Glomerular visceral epithelial cell (primary cell): ENCODE measurements at regions not wholly inside any gene's neighbourhood (a gene's known extent, or its start where the extent isn't known, plus 50 kb on each side); places are given as distances from the start of the nearest gene placed in this dataset.
"Not testable (repeated sequence)": the region's sequence is repeated elsewhere in the genome, so short reads cannot be mapped to it uniquely, and the experiment has no call there.

Experiments used
- DNase-seq: peaks from one replicate; pipeline ENCODE4 v3.0.0-alpha.2; 2016; ENCODE audit errors: extremely low spot score

DNA sequence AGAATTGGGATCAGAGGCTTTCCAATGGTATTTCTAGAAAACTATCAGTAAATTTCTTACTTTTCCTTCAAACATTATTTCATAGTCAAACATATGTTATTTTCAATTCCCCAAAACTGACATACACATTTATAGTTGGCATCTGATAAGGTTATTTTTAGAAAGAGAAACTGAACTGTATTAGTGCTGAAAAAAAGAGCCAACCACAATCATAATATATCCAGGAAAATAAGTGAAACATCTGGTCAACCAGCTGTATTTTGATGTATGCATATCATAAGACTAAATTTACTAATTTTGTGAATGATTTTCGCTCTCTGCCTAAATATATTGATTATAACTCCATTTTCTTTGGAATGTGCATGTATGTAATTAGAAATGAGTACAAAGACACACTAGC, 554.2 kb downstream of the FLRT2 start:
- DNase-seq: no peak

DNA sequence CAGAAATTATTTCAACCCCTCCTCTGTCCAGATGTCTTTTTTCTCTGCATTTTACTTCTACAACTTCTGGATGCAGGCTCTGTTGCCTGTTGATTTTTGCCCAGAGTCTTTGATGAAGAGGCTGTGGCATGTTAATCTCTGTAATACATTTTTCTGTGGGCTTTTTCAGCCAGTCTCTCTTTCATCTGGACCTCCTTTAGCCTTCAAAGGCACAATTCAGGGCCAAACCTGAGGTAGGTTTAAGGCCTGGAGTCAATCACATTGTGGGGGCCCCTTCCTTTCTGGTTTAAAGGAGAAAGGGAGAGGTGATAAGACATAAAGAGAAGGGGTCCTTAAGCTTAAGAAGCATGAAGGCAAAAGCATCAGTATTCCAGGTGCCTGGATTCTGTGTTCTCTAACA, 553.7 kb downstream of the FLRT2 start:
- DNase-seq: no peak

DNA sequence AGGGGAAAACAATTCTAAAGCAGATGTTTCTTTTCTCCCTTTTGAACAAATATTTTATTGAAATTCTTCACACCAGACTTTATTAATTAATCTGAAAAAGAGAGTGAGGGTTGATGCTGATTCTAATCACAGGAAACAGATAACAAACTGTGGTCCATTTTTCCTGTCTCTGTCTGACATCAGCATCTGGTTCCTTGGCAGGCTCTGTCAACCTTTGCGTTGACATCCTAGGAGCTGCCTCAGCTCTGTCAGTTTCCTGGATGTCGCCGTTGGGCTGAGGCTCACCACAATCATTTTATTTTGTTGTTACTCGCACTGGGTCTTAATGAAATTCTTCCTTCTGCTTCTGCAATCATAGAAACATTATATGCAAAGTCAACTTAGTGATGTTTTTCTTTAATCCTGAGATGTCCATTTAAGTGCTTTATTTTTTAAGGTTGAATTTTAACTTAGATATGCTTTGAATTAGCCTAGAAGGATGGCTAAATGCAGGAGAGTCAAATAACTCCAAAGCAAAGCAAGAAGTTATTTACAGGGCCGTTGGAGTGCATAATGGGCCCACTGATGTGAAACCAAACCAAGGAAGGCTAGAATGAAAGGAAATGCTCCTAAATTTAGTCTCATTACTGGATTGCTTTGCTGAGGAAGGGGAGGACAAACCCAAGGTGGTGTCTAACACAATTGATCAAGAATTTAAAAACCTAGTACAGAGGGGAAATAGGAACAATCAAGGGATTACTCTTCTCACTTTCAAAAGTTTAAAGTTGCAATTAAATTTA, 542.4 kb downstream of the FLRT2 start:
- no peak for DNase-seq

DNA sequence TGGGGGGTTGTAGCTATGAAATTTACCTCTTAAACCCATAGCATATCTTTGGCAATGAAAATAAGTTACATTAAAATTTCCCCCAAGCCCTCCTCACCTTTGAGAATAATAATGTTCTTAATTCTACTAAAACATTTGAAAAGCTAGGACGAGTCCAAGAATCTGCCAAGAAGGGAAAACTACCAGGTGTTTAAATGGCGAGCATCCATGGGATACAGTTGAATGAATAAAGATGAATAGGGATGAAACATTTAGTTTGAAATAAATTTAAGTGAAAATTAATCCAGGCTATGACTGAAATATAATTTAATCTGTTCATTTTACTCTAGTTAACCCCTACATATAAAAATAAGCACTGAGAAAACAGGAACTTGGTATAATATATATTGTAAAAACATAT, 536.7 kb downstream of the FLRT2 start:
- no peak for DNase-seq

DNA sequence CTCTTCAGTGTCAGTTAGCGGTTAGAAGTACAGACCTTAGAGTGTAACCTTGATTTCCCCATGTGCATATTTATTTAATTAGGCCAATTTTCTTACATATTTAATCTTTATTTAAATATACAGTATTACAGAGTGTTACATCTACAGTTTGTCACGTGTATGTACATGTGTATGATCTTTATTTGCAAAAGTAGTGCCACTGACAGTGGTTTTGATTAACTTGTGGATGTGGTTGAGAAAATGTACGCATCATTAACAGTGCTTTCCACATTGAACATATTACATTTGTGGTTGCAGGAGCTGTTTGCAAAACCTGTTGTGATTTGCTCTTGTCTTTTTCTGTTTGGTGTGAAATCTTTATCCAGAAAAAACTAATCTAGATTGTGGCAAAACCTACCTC, 535.5 kb downstream of the FLRT2 start:
- DNase-seq: no peak

DNA sequence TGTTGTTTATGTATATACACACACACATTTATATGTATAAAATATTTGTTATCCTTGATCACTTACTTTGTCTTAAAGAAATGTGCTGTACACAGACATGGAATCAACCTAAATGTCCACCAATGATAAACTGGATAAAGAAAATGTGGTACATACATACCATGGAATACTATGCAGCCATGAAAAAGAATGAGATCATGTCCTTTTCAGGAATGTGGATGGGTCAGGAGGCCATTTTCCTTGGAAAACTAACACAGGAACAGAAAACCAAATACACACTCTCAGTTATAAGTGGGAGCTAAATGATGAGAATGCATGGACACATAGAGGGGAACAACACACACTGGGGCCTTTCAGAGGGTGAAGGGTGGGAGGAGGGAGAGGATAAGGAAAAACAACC, 534.7 kb downstream of the FLRT2 start:
- not testable (repeated sequence) for DNase-seq

DNA sequence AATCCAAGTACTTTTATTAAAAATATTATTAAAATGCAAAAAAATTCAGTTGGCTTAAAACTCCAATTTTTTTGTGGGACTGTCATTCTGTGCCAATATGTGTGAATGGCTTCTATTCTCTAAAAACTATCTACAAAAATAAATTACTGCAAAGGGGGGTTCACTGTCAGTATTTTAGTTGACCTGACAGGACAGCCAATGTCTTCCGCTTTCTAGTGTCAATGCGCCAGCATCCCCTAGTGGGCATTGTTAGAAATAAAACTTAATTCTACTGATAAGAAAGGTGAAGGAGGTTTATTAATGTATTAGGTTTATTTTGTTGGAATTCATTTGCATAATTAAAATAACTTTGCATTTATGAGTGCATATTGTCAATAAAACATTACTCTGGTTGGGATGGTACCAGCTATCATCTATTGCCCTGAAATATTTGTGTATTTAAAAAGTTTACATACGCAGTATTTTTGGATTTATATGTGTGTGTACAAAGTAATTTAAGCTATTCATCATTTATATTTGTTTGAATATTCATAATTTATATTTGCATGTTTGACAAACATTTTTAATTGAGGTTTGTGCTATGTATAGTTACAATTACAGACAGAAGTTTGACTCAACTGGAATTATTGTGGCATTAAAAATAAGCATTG, 527.2 kb downstream of the FLRT2 start:
- peak; percentile 37 for DNase-seq

DNA sequence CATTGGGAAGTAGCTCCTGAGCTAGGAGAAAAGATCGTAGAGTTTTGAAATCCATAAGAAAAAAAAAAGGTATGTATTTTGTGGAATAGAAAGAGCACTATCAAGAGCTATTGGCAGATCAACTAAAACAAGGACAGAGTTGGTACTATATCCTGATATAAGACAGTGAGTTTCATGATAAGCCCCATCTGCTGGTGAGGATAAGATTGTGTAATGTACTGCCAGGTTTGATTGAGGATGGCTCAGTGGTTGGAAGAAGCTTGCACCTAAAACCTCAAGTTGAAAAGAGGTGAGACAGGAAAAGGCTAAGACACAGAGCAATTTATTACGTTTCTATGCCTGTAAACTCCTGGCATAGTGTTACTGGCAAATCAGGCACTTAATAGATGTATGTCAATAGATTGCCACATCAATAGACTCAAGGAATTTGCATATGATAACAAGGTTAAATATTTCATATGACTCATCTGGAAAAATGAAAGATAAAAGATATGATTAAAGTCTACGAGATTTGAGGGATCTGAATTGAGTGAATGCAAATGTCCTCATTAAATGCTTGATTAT, 525.6 kb downstream of the FLRT2 start:
- DNase-seq: peak; percentile 8

DNA sequence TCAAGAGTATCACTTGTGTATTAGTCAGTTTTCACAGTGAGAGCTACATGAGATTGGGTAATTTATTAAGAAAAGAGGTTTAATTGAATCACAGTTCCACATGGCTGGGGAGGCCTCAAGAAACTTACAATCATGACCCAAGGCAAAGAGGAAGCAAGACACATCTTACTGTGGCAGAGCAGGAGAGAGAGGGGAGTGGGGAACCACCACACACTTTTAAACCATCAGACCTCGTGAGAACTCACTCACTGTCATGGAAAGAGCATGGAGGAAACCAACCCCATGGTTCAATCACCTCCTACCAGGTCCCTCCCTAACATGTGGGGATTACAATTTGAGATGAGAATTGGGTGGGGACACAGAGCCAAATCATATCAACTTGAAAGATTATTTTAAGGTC, 522.9 kb downstream of the FLRT2 start:
- no peak for DNase-seq

DNA sequence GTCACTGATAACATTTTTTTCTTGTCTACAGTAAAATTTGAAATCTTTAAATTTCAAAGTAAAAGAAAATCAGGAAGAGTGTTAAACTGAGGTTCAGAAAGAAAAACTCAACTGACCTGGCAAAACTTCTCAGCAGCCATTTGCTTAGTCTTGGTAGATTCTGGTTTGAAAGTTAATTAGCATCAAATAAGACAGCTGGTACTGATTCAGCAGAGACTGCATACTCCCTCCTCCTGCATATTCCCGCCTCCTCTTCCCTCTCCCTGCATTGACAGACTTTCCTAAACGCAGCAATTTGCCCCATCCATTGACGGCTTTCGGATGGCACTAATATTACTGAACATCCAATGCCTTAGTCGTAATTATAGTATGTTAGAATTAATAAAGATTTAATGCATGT, 520.8 kb downstream of the FLRT2 start:
- DNase-seq: no peak

DNA sequence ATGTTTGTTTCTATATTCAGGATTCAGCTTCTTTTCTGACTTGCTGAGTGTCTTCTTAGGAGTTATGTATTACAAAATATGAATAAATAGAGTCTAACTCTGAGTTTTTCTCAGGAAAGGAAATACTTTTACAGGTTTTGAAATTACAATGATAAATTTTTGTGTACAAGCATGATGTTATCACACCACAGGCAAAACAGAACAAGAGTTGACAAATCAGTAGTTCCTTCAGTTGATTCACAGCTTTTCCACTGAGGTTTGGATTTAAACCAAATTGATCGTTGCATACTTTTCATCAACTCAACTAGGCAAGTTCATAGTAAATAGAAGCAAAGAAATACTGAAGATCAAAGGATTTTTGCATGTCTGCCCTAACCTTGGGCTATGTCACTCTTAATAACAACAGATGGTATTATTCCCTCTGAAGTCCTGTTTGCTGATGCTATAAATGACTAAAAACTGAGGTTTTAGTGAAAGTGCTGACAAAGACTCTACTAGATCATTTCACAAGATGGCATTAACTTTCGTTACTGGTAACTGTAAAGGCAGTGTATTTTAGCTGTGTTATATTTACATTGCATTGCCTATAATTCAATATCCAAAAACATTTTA, 520.2 kb downstream of the FLRT2 start:
- DNase-seq: no peak

DNA sequence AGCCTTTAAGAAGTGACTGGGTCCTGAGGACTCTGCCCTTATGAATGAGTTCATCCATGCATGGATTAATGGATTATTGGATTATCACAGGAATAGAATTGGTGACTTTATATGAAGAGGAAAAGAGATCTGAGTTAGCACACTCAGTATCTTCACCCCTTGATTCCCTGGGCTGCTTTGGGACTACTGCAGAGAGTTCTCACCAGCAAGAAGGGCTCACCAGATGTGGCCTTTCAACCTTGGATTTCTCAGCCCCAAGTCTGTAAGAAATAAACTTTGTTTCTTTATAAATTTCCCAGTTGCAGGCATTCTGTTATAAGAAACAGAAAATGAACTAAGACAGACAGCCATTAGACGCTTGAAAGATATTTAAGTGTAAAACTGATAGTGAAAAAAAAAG, 509.2 kb downstream of the FLRT2 start:
- DNase-seq: no peak

DNA sequence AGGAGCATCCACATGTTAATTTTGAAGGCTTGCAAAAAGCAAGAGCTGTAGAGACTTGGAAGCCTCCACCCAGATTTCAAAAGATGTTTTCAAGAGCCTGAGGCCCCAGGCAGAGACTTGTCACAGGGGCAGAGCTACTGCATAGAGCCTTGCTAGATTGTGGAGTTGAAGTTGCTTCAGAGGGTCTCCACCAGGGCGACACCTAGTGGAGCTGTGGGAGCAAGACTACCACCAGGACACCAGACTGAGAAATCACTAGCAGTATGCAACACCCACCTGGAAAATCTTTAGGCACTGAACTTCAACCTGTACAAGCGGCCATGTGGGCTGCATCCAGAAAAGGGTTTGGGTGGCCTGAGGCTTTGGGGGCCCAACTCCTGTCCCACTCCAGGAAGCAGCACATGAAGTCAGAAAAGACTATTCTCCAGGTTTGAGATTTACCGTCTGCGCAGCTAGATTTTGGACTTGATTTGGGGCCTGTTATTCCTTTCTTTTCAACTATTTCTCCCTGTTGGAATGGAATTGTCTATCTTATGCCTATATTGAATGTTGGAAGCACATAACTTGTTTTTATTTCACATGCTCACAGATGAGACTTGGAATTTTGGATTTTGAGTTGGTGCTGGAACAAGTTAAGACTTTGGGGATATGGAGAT, 508.6 kb downstream of the FLRT2 start:
- DNase-seq: peak; percentile 23

DNA sequence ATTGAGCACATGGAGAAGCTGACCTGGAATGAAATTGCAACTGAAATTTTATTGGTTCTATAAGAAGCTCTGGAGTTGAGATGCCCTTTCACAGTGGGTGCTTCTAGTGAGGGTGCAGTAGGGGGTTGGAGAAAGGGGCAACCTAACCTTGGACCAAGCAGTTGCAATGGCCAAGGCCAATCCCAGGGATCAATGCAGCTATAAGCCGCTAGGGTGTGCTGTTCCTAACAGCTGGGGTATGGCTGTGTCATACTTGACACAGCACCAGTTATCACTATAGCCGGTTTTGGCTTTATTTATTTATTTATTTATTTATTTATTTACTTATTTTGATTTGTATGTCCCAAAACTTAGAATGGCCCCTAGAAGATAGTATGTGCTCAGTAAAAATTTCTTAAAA, 505.9 kb downstream of the FLRT2 start:
- DNase-seq: no peak

DNA sequence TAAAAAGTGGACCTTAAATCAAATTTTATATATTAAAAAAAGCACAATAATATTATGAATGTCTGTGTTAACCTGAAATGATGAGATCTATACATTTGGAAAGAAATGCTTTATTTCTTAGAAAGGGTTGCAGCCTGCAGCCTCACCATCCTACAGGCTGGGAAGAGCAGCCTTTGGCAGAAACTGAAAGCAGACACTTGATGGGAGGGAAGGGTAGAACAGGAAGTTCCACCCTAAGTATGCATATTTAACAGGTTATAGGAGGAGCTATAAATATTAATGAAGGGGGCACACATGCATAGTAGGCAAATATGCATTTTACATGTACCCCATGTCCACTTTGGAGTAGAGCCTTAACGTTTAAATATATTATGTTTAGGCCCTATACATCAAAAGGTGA, 498.0 kb downstream of the FLRT2 start:
- no peak for DNase-seq

DNA sequence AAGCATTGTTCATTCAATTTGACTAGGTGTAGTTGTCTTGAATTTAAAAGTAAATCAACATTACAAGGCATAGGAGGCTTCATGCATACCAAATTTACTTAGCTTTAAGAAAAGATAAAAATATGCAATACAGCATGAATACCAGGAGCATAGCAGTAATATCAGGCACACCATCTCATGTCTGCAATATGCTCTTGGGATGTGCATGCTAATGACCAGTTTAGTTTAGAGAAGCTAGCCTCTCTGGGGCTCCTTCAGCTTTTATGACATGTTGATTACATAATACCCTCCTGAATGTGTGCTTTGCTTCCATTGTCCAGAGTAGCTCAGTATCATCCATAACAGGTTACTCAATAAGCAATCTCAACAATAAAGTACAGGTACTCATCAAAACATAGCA, 497.2 kb downstream of the FLRT2 start:
- DNase-seq: no peak

DNA sequence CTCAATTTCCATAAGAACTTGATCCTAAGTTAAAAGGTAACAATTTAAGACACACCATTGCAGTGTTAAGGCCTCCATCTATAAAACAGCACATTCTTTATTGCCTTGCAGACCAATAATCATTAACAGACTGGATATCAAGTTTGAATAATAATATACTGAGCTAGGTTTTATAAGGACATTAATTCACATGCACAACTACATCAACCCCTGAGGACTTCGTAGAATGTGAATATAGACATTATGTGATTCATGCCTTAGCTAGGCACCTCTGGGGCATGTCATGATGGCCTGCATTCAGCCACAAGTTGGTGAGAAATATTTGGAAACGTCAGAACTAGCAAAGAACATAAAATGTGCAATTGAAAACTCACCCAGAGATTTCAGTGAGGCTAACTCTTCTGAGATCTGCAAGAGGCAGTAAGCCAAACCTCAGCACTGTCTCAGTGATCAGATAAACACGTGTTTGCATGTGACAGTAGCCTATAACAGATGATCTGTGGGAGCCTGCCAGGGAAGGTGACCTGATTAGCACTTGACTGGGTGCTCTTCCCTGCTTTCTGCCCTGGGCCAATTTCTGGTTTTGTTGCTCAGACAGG, 492.2 kb downstream of the FLRT2 start:
- peak; percentile 7 for DNase-seq

DNA sequence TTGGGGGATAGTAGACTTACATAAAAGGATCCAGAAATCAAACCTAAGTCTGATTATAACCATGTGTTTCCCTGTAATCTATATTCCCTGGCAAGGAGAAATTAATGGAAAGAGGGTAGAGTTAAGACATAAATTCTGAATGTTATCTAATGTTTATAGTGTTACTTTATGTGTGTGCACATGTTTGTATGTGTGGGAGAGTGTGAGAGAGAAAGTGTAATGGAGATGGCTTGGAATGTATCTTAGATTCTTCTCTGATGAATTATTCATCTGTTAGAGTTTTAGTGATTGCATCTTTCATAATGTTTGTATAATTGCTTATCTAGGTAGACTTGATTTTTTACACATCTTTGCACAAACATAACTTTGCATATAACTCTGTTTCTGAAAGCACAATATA, 490.9 kb downstream of the FLRT2 start:
- DNase-seq: no peak

DNA sequence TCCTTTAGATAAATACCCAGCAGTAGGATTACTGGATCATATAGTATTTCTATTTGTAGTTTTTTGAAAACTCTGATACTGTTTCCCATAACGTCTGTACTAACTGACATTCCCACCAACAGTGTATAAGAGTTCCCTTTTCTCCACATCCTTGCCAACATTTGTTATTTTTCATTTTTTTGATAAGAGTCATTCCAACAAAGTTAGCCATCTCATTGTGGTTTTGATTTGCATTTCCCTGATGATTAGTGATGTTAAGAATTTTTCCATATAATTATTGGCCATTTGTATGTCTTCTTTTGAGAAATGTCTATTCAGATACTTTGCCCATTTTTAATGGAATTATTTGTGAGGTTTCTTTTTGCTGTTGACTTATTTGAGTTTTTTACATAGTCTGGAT, 486.0 kb downstream of the FLRT2 start:
- DNase-seq: no peak

DNA sequence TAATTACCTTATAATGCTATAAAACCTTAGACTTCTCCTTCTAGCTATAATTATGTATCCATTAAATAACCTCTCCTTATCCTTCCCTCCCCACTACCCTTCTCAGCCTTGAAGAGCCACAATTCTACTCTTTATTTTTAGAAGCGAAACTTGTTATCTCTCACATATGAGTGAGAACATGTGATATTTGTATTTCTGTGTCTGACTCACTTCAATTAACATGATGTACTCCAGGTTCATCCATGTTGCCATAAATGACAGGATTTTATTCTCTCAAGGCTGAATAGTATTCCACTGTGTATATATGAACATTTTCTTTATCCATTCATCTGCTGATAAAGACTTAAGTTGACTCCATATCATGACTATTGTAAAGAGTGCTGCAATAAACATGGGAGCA, 485.6 kb downstream of the FLRT2 start:
- DNase-seq: no peak

DNA sequence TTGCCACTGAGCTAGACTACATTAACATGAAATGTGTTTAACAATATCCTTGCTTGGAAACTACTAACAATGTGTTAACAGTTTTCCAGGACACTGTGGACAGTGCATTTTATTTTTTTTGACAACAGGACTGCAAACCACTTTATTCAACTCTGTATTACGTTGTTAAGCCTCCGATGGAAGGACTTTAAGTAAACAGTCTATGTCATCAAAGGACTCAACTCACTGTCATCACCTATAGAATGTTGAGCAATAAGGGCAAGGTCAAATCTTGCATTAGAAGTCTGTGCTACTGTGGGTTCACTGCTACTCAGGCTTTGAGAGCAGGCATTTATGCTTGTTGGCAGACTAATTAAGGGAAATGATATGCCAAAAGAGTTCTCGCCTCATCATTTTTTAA, 483.7 kb downstream of the FLRT2 start:
- no peak for DNase-seq

DNA sequence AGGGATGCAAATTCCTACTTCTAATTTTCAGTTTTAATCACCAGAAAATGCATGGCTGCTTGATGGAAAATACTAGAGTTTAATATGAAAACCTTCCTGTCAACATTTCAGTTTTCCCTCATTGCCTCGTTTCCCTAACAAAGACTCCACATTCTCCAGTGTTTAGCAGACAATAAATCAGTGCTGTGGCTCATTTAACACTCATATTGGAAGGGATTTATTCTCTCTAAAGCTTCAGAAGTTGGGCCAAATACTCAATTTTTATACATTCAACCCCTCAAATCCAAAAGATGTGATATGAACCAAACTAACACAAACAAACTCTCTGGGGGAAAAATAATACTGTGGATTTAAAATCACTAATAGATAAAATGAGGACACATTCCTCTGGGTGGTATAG, 482.5 kb downstream of the FLRT2 start:
- DNase-seq: no peak
